HCT116 (cell line): ENCODE measurements at regions not wholly inside any gene's neighbourhood (a gene's known extent, or its start where the extent isn't known, plus 50 kb on each side); places are given as distances from the start of the nearest gene placed in this dataset.
A peak's percentile ranks its signal among the peaks of the same experiment; 100 is the strongest.

ENCODE experiments used
- CBX3 ChIP-seq: IDR thresholded peaks from 2 replicates; pipeline ENCODE4 v1.6.1; 2012; ENCODE audit warnings: low read depth
- CTCF ChIP-seq, 3 experiments: fragments of 200-600 bp in 1 of 3; sonication (generic) in 1 of 3; IDR thresholded peaks in 2 of 3; conservative IDR thresholded peaks in 1 of 3; 2 replicates each; pipeline ENCODE4 v1.5.1; 2012 to 2017; ENCODE audit warnings: low read depth in 2 of 3, low read length in 2 of 3, antibody characterized with exemption in 1 of 3, borderline replicate concordance in 1 of 3, control low read depth in 1 of 3, mild to moderate bottlenecking in 1 of 3, mixed read lengths in 1 of 3, mixed run types in 1 of 3, moderate library complexity in 1 of 3; ENCODE audit not compliant: insufficient read depth in 1 of 3
- EZH2 ChIP-seq: fragments of 200-600 bp; sonication (generic); IDR thresholded peaks from 2 replicates; pipeline ENCODE4 v1.6.1; 2017; ENCODE audit warnings: antibody characterized with exemption, mixed run types
- POLR2A ChIP-seq: IDR thresholded peaks from 2 replicates; pipeline ENCODE4 v1.7.0; 2011; ENCODE audit warnings: borderline replicate concordance; ENCODE audit not compliant: insufficient read depth, insufficient read length; ENCODE audit errors: extremely low read depth
- RAD21 ChIP-seq: IDR thresholded peaks from 2 replicates; pipeline ENCODE4 v1.6.1; 2012; ENCODE audit warnings: low read depth, mild to moderate bottlenecking
- SRF ChIP-seq: IDR thresholded peaks from 2 replicates; pipeline ENCODE4 v1.6.1; 2012; ENCODE audit warnings: low read depth
- YY1 ChIP-seq: IDR thresholded peaks from 2 replicates; pipeline ENCODE4 v1.6.1; 2011; ENCODE audit warnings: low read length, low read depth, moderate library complexity, mild to moderate bottlenecking; ENCODE audit not compliant: insufficient replicate concordance; ENCODE audit errors: extremely low read depth

- TF ChIP-seq CTCF (IDR thresholded peaks at IDR 0.05 in 2 of 3, conservative IDR thresholded peaks at IDR 0.05 in 1 of 3; ENCODE audit: borderline replicate concordance in 1 of 3, insufficient read depth in 1 of 3, low read depth in 2 of 3, low read length in 2 of 3): peak in 1 of 3 experiments; percentile 29; a peak in 2 of 6 replicates
- no peak for TF ChIP-seq RAD21
- TF ChIP-seq POLR2A: no peak
- no peak for TF ChIP-seq YY1
- no peak for TF ChIP-seq CBX3
- no peak for TF ChIP-seq SRF
- no peak for TF ChIP-seq EZH2
Measured at GRCh38 chr1:199675937-199676336, 351.6 kb upstream of the NR5A2 start.
